Lung (tissue), 11 donors: ENCODE measurements at regions not wholly inside any gene's neighbourhood (a gene's known extent, or its start where the extent isn't known, plus 50 kb on each side); places are given as distances from the start of the nearest gene placed in this dataset.

Experiments
- ATAC-seq: fragments of 200-7000 bp; cut with Tn5 transposase; one replicate; pipeline ENCODE4 v1.9.1; 2020; ENCODE audit warnings: moderate number of reproducible peaks; ENCODE audit not compliant: insufficient read depth, low FRiP score
- DNase-seq, 3 donors: peaks; one replicate each; pipeline ENCODE4 v3.0.0-alpha.2; 2013 to 2017
- H3K27ac ChIP-seq, 2 donors: one replicate each; pipeline ENCODE4 v1.5.1; 2013; ENCODE audit warnings: mild to moderate bottlenecking in 2 of 2, moderate library complexity in 2 of 2, control low read depth in 1 of 2, inconsistent platforms in 1 of 2, low read depth in 1 of 2, low read length in 1 of 2
- H3K27me3 ChIP-seq, 3 donors: one replicate each; pipeline ENCODE4 v1.5.1; 2013; ENCODE audit warnings: low read length in 2 of 3; ENCODE audit not compliant: control insufficient read depth in 3 of 3, insufficient read depth in 3 of 3
- H3K36me3 ChIP-seq, 4 donors: one replicate each; pipeline ENCODE4 v1.5.1; 2013; ENCODE audit warnings: low read length in 4 of 4, mild to moderate bottlenecking in 1 of 4, moderate library complexity in 1 of 4; ENCODE audit not compliant: control insufficient read depth in 4 of 4, insufficient read depth in 4 of 4
- H3K4me1 ChIP-seq, 5 donors: one replicate each; pipeline ENCODE4 v1.5.1; 2013; ENCODE audit warnings: low read length in 5 of 5, mild to moderate bottlenecking in 2 of 5, moderate library complexity in 1 of 5; ENCODE audit not compliant: control insufficient read depth in 5 of 5, insufficient read depth in 5 of 5
- H3K4me3 ChIP-seq: one replicate; pipeline ENCODE4 v1.5.1; 2013; ENCODE audit warnings: mild to moderate bottlenecking, control low read depth, moderate library complexity
- H3K9ac ChIP-seq, 2 donors: one replicate each; pipeline ENCODE4 v1.5.1; 2013; ENCODE audit warnings: low read length in 2 of 2, control low read depth in 1 of 2; ENCODE audit not compliant: insufficient read depth in 1 of 2
- H3K9me3 ChIP-seq, 4 donors: one replicate each; pipeline ENCODE4 v1.5.1; 2013; ENCODE audit warnings: low read length in 3 of 4, mild to moderate bottlenecking in 1 of 4, moderate library complexity in 1 of 4; ENCODE audit not compliant: control insufficient read depth in 4 of 4, insufficient read depth in 3 of 4
- WGBS, 2 donors: extraction: QIAGEN DNeasy Blood & Tissue Kit; methylation state at CpG; one replicate each; pipeline ENCODE4 v1.1.7; 2013; 5-methylcytosine and 5-hydroxymethylcytosine counted together
- TF ChIP-seq, protein P1 (sequence below): IDR thresholded peaks from 2 replicates; pipeline ENCODE4 v1.5.1; 2012; ENCODE audit warnings: mild to moderate bottlenecking; ENCODE audit errors: control extremely low read depth, extremely low read depth
- donor health status: control.
- donor health status: control.
- donor health status: Bipolar disorder and iron deficiency.
- donor health status: healthy.
- donor health status: DM: yes; HTN: yes; CAD: no.

DNA sequence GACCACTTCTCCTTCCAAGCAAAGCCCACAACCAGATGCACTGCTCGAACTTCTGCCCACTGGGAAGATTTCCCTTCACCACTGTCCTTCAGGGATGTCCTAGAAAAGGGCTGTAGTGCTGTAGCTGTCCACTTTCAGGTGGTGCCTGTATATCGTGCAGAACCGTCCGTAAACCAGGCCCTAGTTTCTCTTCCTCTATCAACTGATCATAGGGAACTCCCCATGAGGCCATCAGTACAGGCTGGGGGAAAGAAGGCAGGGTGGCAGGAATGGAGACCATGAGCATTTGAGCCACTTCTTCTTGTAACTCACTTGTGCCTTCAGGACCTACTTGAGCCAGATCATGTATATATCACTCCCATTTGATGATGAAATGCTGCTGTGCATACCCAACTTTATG lies 57.3 kb upstream of the FAM9B start:
- WGBS, 2 donors, result 76 to 77% methylated on average over 4 of the region's 4 CpGs
- peaks cover 0 to 30% (median 5%) of the 10 kb centered on the region in 3 donors for H3K27me3 ChIP-seq
- ATAC-seq, result no peak
- no peak overlapping the region for H3K27ac ChIP-seq
- TF ChIP-seq, protein P1, sequence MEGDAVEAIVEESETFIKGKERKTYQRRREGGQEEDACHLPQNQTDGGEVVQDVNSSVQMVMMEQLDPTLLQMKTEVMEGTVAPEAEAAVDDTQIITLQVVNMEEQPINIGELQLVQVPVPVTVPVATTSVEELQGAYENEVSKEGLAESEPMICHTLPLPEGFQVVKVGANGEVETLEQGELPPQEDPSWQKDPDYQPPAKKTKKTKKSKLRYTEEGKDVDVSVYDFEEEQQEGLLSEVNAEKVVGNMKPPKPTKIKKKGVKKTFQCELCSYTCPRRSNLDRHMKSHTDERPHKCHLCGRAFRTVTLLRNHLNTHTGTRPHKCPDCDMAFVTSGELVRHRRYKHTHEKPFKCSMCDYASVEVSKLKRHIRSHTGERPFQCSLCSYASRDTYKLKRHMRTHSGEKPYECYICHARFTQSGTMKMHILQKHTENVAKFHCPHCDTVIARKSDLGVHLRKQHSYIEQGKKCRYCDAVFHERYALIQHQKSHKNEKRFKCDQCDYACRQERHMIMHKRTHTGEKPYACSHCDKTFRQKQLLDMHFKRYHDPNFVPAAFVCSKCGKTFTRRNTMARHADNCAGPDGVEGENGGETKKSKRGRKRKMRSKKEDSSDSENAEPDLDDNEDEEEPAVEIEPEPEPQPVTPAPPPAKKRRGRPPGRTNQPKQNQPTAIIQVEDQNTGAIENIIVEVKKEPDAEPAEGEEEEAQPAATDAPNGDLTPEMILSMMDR, result no peak
- H3K4me3 ChIP-seq, result no peak overlapping the region
- H3K4me1 ChIP-seq, result peaks cover 0 to 8% (median 0%) of the 10 kb centered on the region in 5 donors
- no peak for DNase-seq
- no peaks in the 10 kb centered on the region for H3K36me3 ChIP-seq
- H3K9ac ChIP-seq, result no peak overlapping the region
- H3K9me3 ChIP-seq, result peaks cover 0 to 11% (median 2%) of the 10 kb centered on the region in 4 donors

DNA sequence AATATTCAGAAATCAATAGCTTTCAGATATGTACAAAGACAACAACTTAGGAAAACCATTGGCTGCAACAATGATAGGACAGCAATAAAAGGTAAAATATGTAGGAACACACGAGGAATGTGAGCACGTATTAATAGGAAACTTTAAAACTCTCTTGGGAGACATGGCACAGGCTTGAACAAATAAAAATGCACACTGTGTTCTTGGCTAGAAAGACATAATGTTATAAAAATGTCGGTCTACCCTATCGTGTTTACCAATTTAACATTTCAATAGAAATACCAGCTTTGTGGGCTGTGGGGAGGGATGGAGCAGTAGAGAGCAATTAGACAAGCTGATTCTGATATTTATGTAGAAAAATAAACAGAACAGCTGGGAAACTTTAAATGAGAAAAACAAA lies 69.0 kb upstream of the FAM9B start:
- Histone ChIP-seq H3K27me3 (peaks cover 3 to 25% (median 19%) of the 10 kb centered on the region in 3 donors), H3K9ac (no peak overlapping the region), H3K36me3 (no peaks in the 10 kb centered on the region), H3K4me1 (no peaks in the 10 kb centered on the region), H3K9me3 (peaks cover 0 to 4% (median 0%) of the 10 kb centered on the region in 4 donors), H3K27ac (no peak overlapping the region), H3K4me3 (no peak overlapping the region)
- TF ChIP-seq, protein P1, result no peak
- ATAC-seq, result no peak
- no peak for DNase-seq
- WGBS, 2 donors, result 73 to 87% methylated on average over 4 of the region's 4 CpGs

DNA sequence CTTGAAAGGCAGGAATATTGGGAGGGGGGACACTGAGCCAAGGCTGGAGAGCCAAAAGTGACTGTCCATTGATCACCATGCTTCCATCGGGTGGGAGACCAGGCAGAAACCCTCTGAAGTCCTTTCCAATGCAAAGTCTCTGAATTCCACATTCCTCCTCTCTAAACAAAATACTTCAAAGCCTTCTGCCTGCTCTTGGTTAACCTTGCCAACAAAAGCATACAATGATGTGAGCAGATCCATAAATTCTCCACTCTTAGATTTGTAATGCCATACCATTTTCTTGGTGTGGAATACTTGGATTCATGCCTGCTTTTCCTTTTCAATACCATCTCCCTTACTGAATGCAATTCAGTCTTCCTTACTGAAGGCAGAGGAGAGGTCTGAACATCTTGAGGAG lies 74.1 kb upstream of the FAM9B start:
- Histone ChIP-seq H3K4me1 (no peaks in the 10 kb centered on the region), H3K27ac (no peak overlapping the region), H3K9ac (no peak overlapping the region), H3K4me3 (no peak overlapping the region), H3K9me3 (peaks cover 0 to 2% (median 0%) of the 10 kb centered on the region in 4 donors), H3K36me3 (no peaks in the 10 kb centered on the region), H3K27me3 (peaks cover 3 to 44% (median 25%) of the 10 kb centered on the region in 3 donors)
- DNase-seq (no peak), ATAC-seq (no peak)
- 41 to 57% methylated on average over 1 of the region's 1 CpG for WGBS, 2 donors
- TF ChIP-seq, protein P1, result no peak

DNA sequence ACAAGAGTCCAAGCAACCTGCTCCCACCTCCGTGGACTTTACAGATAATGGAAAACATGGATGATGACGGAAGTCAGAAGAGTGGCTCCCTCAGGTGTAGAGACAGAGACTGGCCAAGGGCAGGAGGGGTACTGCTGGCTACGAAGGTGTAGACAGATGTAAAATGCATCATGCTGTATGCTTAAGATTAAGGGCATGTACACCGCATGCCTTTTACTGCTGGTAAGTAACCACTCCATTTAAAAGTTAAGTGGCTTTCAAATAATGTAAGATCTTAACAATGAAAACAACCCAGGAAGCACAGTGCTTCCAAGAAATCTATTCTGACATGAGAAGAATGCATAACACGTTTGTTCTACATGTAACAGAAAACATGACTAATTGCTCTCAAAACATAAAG lies 76.9 kb upstream of the FAM9B start:
- Histone ChIP-seq H3K9me3 (peaks cover 0 to 2% (median 0%) of the 10 kb centered on the region in 4 donors), H3K4me3 (no peak overlapping the region), H3K27ac (no peak overlapping the region), H3K36me3 (no peaks in the 10 kb centered on the region), H3K9ac (no peak overlapping the region), H3K27me3 (peaks cover 0 to 48% (median 17%) of the 10 kb centered on the region in 3 donors), H3K4me1 (no peaks in the 10 kb centered on the region)
- WGBS, 2 donors, result 62 to 84% methylated on average over 5 of the region's 5 CpGs
- ATAC-seq (no peak), DNase-seq (no peak)
- TF ChIP-seq, protein P1, result no peak
